ENCODE measurements at regions not wholly inside any gene's neighbourhood (a gene's known extent, or its start where the extent isn't known, plus 50 kb on each side); places are given as distances from the start of the nearest gene placed in this dataset.

GRCh38 chr17:77390870-77391269, 250.1 kb downstream of the SEC14L1 start:
- TF ChIP-seq CTCF (IDR thresholded peaks at IDR 0.05) (no peak), POLR2AphosphoS5 (IDR thresholded peaks at IDR 0.05) (no peak)

Data from breast epithelium (tissue), 3 donors.